Caco-2 (cell line): ENCODE measurements at regions not wholly inside any gene's neighbourhood (a gene's known extent, or its start where the extent isn't known, plus 50 kb on each side); places are given as distances from the start of the nearest gene placed in this dataset.
A peak's percentile ranks its signal among the peaks of the same experiment; 100 is the strongest.

Experiments
- BruUV-seq: library from RNA; stranded (reverse); fragments of 400-500 nt; replicated peaks from 2 replicates; lab custom pipeline; 2021; lab: Mats Ljungman, UMichigan
- CTCF ChIA-PET: fragments of 300-600 bp; sonication (Branson Sonifier 250); formaldehyde crosslinking; loops from one replicate; lab custom pipeline; 2022; ENCODE audit warnings: antibody characterized with exemption; lab: Charles Lee
- POLR2A ChIA-PET: fragments of 300-600 bp; sonication (Branson Sonifier 250); formaldehyde crosslinking; loops from one replicate; lab custom pipeline; 2022; ENCODE audit warnings: antibody characterized with exemption; lab: Charles Lee
- DNase-seq, 2 experiments: peaks; one replicate each; pipeline versions ENCODE4 v3.0.0 to v3.0.0-alpha.2; 2020 to 2022
- H3K27me3 ChIP-seq: replicated peaks from 2 replicates; pipeline ENCODE4 v1.6.0; 2011; ENCODE audit warnings: low read length; ENCODE audit not compliant: control insufficient read depth, insufficient read depth
- H3K36me3 ChIP-seq: 2 replicates; pipeline ENCODE4 v1.5.1; 2011; ENCODE audit warnings: low read length; ENCODE audit not compliant: control insufficient read depth, insufficient read depth
- H3K4me1 ChIP-seq: fragments of 250-450 bp; sonication (Bioruptor Pico); 2 replicates; pipeline ENCODE4 v1.5.1; 2020; ENCODE audit warnings: mild to moderate bottlenecking
- H3K4me3 ChIP-seq: 2 replicates; pipeline ENCODE4 v1.5.1; 2011; ENCODE audit warnings: low read depth, mild to moderate bottlenecking, control low read depth, low read length
- H3K9me3 ChIP-seq: fragments of 250-450 bp; sonication (Bioruptor Pico); 2 replicates; pipeline ENCODE4 v1.5.1; 2020; ENCODE audit warnings: mild to moderate bottlenecking, moderate library complexity
- H3K27ac Mint-ChIP-seq: one replicate; pipeline ENCODE4 v1.8.0; 2022; ENCODE audit warnings: mixed read lengths; ENCODE audit not compliant: unreplicated experiment
- H3K27me3 Mint-ChIP-seq: one replicate; pipeline ENCODE4 v1.8.0; 2022; ENCODE audit warnings: mixed read lengths; ENCODE audit not compliant: insufficient read depth, unreplicated experiment
- H3K36me3 Mint-ChIP-seq: one replicate; pipeline ENCODE4 v1.8.0; 2022; ENCODE audit warnings: mild to moderate bottlenecking, mixed read lengths; ENCODE audit not compliant: insufficient read depth, unreplicated experiment
- H3K4me1 Mint-ChIP-seq: one replicate; pipeline ENCODE4 v1.8.0; 2022; ENCODE audit warnings: low read depth, mixed read lengths; ENCODE audit not compliant: unreplicated experiment
- H3K4me3 Mint-ChIP-seq: one replicate; pipeline ENCODE4 v1.8.0; 2022; ENCODE audit warnings: mild to moderate bottlenecking, moderate library complexity, mixed read lengths; ENCODE audit not compliant: unreplicated experiment
- H3K9me3 Mint-ChIP-seq: one replicate; pipeline ENCODE4 v1.8.0; 2022; ENCODE audit warnings: mixed read lengths; ENCODE audit not compliant: unreplicated experiment
- CTCF ChIP-seq, 2 experiments: fragments of 200-600 bp in 1 of 2; IDR thresholded peaks; 1 replicate in 1 of 2; 2 replicates in 1 of 2; pipeline versions ENCODE4 v1.5.1 to v1.8.0; 2011 to 2022; ENCODE audit warnings: antibody characterized with exemption in 1 of 2, control low read depth in 1 of 2, inconsistent platforms in 1 of 2, low read depth in 1 of 2, low read length in 1 of 2, mild to moderate bottlenecking in 1 of 2, moderate library complexity in 1 of 2; ENCODE audit not compliant: insufficient read depth in 1 of 2, severe bottlenecking in 1 of 2, unreplicated experiment in 1 of 2
- intact Hi-C: fragments of 100-400 bp; cut with micrococcal nuclease; formaldehyde crosslinking; loops from one replicate; pipeline ENCODE4 v1.10.0; 2022; ENCODE audit not compliant: unreplicated experiment

GRCh38 chr2:150232321-150232720 is 255.1 kb downstream of the RND3 start:
- TF ChIP-seq CTCF (IDR thresholded peaks at IDR 0.05; ENCODE audit: insufficient read depth in 1 of 2, low read depth in 1 of 2, low read length in 1 of 2, severe bottlenecking in 1 of 2, unreplicated experiment in 1 of 2) = no peak
- H3K4me1 Mint-ChIP-seq = peaks cover 16% of the 10 kb centered on the region
- intact Hi-C loops = no loop called here
- H3K27me3 ChIP-seq = no peaks in the 10 kb centered on the region
- no TSS peak for BruUV-seq
- H3K4me1 ChIP-seq = peaks cover 22% of the 10 kb centered on the region
- CTCF ChIA-PET = no interaction called here
- no peak overlapping the region for H3K4me3 Mint-ChIP-seq
- POLR2A ChIA-PET = no interaction called here
- H3K27me3 Mint-ChIP-seq = no peaks in the 10 kb centered on the region
- H3K9me3 ChIP-seq = no peaks in the 10 kb centered on the region
- no peaks in the 10 kb centered on the region for H3K36me3 Mint-ChIP-seq
- no peaks in the 10 kb centered on the region for H3K9me3 Mint-ChIP-seq
- no peak overlapping the region for H3K27ac Mint-ChIP-seq
- DNase-seq = no peak
- H3K36me3 ChIP-seq = no peaks in the 10 kb centered on the region
- H3K4me3 ChIP-seq = no peak overlapping the region

GRCh38 chr2:150230616-150231015 is 256.9 kb downstream of the RND3 start:
- CTCF ChIA-PET = no interaction called here
- no TSS peak for BruUV-seq

GRCh38 chr2:150230004-150230403 is 257.5 kb downstream of the RND3 start:
- H3K27me3 Mint-ChIP-seq = no peaks in the 10 kb centered on the region
- TF ChIP-seq CTCF (IDR thresholded peaks at IDR 0.05; ENCODE audit: insufficient read depth in 1 of 2, low read depth in 1 of 2, low read length in 1 of 2, severe bottlenecking in 1 of 2, unreplicated experiment in 1 of 2) = no peak
- intact Hi-C loops = no loop called here
- peaks cover 16% of the 10 kb centered on the region for H3K4me1 Mint-ChIP-seq
- H3K36me3 Mint-ChIP-seq = no peaks in the 10 kb centered on the region
- DNase-seq = no peak
- CTCF ChIA-PET = no interaction called here
- Histone ChIP-seq H3K27me3 (no peaks in the 10 kb centered on the region), H3K36me3 (no peaks in the 10 kb centered on the region), H3K4me3 (no peak overlapping the region), H3K9me3 (no peaks in the 10 kb centered on the region), H3K4me1 (peaks cover 22% of the 10 kb centered on the region)
- no TSS peak for BruUV-seq
- H3K4me3 Mint-ChIP-seq = no peak overlapping the region
- H3K9me3 Mint-ChIP-seq = peaks cover 14% of the 10 kb centered on the region
- H3K27ac Mint-ChIP-seq = peak overlapping the region; percentile 2
- POLR2A ChIA-PET = no interaction called here

More at GRCh38 chr2:150230616-150231015, 256.9 kb downstream of the RND3 start:
- Mint-ChIP-seq H3K9me3 (peaks cover 8% of the 10 kb centered on the region), H3K27me3 (no peaks in the 10 kb centered on the region), H3K27ac (peak overlapping the region; percentile 2), H3K4me3 (no peak overlapping the region), H3K4me1 (peaks cover 16% of the 10 kb centered on the region), H3K36me3 (no peaks in the 10 kb centered on the region)
- no peaks in the 10 kb centered on the region for H3K36me3 ChIP-seq
- POLR2A ChIA-PET = no interaction called here
- TF ChIP-seq CTCF (IDR thresholded peaks at IDR 0.05; ENCODE audit: insufficient read depth in 1 of 2, low read depth in 1 of 2, low read length in 1 of 2, severe bottlenecking in 1 of 2, unreplicated experiment in 1 of 2) = no peak
- no peaks in the 10 kb centered on the region for H3K27me3 ChIP-seq
- no peak for DNase-seq
- H3K4me3 ChIP-seq = no peak overlapping the region
- intact Hi-C loops = no loop called here
- H3K4me1 ChIP-seq = peaks cover 22% of the 10 kb centered on the region
- no peaks in the 10 kb centered on the region for H3K9me3 ChIP-seq
